GM21825 (cell line): ENCODE measurements at regions not wholly inside any gene's neighbourhood (a gene's known extent, or its start where the extent isn't known, plus 50 kb on each side); places are given as distances from the start of the nearest gene placed in this dataset.
"Not testable (repeated sequence)": the region's sequence is repeated elsewhere in the genome, so short reads cannot be mapped to it uniquely, and the experiment has no call there.

Experiments
- ATAC-seq: cut with Tn5 transposase; IDR thresholded peaks from one replicate; pipeline ENCODE4 v1.9.1; 2021; ENCODE audit warnings: mild to moderate bottlenecking, moderate library complexity; ENCODE audit not compliant: unreplicated experiment

DNA sequence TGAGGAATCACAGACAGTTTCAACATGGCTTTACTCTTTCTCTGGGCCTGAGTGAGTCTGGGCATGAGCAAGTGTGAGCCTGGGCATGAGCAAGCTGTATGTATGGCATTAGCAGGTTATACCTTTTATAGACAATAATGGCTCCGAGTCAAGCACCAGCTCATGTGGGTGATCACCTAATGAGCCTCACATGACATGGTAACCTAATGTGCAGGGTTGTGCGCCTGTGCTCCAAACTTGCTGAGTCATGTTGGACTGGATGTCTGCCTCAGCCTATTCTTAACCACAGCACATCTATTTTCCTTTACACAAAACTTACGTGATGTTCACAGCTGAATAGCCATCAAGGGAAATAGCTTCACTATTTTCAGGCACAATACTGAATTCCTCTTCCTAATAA, 236.2 kb upstream of the NRIP1 start:
- no peak for ATAC-seq

DNA sequence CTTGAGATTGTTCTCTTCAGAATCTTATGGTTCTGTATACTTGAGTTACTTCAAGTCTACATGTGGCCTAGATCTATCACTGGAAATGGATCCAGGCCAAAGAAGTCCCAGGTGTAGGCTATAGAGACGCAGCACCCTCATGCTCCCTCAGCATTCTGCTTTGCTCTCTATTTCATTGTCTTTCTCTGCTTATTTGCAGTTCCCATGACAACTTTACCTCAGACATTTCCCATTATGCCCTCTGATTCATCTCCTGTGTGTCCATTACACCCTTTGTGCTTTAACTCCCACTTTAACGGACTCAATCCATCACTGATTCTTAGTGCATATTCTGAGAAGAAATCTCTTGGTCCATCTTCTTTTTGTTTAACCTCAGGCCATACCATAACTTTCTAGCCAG, 236.9 kb upstream of the NRIP1 start:
- no peak for ATAC-seq

DNA sequence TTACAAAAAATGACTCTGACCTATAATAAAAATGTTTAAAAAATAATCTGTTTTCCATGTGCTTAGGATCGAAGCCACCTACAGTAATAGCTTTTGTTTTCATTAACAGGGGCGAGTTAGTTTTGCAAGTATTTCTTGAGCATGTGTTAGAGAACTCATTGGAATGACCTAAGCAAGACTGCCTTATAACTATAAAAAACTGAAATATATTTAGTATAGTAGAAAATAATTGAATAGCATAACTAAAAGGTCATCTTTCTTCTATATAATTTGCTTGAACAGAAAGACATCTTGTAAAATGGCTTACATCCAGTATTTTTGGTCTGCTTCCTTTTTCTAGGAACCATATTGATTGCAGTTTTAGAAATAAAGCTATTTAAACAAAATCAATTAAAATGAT, 241.5 kb upstream of the NRIP1 start:
- ATAC-seq: no peak

DNA sequence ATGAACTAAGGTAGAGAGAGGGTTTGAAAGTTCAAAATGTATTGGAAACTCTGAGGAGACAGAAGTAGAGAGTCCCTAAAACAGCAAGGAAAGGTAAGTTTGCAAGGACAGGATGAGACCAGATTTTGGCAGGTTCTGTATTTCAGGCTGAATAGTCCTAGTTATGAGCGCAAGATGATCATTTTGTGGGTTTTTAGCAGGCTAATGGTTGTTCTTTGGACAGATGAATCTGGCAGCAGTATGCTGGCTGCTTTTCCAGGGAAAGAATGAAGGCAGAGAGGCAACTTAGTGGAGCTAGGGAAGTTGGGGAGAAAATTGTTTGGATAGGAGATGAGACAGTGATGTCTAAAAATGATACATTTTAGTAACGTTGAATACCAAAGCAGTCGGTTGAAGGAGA, 243.5 kb upstream of the NRIP1 start:
- ATAC-seq: no peak

DNA sequence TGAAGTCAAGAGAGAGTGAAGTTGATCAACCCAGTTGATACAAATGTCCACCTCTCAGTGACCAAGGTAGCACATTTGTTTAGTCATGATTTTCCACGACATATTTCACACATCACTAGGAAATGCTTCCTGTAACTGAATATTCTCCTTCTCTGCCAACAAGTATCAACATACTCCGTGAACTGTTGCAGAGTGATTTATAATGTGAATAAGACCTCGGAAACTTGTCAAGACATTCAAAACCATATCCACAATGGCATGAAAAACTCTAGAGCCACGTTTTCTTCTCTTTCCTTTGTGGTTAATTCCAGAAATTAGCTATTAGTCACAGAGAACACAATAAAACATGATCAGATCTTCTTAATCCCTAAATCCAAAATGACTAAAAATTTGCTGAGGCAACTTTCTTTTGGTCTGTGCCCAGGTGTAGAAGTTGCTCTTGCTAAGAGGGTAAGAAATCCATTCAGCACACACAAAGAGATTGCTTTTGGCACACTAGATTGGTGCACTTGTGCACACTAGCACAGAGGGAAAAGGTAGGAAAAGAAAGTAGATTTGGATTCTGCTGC, 244.3 kb upstream of the NRIP1 start:
- no peak for ATAC-seq

DNA sequence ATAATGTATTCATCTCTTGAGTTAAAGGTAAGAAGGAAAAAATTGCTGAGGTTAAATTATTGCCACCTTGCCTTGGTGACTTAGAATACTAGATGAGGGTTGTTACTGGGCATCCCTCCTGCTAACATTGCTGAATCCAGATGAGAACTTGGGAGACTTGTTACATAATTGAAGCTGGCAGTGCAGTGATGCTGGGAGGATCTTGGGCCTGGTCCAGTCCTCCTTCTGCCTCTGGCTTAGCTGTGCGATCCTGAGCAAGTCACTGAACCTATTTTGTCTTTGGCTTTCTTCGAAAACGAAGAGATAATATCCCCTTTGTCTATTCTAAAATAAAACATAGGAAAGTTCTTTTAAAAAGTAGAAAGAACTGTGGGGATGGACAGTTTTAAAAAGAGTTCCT, 244.9 kb upstream of the NRIP1 start:
- ATAC-seq: no peak

DNA sequence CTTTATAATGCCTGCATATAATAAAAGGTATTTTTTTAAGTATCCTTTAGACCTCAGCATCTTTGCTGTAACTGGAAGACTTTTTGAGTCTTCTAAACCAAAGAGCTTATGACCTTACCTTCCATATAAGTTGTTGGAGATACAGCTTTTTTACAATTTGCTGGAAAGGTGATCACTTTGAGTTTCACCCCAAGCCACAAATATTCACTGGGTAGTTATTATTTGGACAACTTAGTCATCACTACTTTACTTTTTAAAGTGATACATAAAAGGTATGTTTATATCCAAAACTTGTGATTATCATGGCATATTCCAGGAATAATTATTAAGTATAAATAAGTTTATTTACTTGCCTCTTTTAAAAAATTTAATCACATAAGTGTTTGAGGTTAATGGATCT, 246.7 kb upstream of the NRIP1 start:
- ATAC-seq: no peak

DNA sequence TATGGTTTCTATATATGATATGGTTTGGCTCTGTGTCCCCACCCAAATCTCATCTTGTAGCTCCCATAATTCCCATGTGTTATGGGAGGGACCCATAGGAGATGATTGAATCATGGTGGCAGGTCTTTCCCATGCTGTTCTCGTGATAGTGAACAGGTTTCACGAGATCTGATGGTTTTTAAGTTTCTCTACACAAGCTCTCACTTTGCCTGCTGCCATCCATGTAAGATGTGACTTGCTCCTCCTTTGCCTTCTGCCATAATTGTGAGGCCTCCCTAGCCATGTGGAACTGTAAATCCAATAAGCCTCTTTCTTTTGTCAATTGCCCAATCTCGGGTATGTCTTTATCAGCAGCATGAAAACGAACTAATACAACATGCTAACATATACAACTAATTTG, 252.2 kb upstream of the NRIP1 start:
- not testable (repeated sequence) for ATAC-seq

DNA sequence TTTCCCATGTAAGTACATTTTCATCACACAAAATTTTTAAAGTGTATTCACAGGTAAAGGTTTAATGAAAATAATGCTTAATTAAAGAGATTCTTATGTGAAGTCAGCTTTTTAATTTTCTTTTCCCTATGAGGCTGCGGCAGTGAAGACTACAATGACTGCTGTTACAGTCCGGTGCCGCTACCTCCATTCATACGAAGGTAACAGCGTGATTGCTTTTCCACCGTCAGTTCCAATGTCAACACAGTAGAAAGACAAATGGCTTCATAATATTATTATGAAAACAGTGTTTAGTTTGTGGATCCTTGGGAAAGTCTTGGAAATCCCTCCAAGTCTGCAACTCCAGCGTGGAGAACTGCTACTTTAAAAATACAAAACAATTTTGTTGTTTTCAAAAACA, 254.9 kb upstream of the NRIP1 start:
- no peak for ATAC-seq

DNA sequence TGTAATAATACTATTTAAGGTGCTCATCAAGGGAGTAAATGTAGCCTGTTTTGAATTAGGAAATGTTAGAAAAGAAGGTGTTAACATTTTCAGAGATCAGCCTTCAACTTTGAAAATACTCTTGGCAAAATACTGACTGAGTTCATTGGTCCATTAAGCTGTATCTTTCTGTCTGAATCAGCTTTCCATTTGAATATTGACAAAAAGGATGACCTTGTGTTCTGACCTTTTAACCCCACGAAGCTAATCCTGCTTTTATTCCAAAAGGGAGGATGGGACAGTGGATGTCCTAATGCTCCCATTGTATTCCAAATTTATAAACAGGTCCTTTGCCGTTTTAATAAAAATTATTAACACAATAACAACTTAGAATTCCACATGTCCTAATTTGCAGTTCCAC, 259.7 kb upstream of the NRIP1 start:
- no peak for ATAC-seq

DNA sequence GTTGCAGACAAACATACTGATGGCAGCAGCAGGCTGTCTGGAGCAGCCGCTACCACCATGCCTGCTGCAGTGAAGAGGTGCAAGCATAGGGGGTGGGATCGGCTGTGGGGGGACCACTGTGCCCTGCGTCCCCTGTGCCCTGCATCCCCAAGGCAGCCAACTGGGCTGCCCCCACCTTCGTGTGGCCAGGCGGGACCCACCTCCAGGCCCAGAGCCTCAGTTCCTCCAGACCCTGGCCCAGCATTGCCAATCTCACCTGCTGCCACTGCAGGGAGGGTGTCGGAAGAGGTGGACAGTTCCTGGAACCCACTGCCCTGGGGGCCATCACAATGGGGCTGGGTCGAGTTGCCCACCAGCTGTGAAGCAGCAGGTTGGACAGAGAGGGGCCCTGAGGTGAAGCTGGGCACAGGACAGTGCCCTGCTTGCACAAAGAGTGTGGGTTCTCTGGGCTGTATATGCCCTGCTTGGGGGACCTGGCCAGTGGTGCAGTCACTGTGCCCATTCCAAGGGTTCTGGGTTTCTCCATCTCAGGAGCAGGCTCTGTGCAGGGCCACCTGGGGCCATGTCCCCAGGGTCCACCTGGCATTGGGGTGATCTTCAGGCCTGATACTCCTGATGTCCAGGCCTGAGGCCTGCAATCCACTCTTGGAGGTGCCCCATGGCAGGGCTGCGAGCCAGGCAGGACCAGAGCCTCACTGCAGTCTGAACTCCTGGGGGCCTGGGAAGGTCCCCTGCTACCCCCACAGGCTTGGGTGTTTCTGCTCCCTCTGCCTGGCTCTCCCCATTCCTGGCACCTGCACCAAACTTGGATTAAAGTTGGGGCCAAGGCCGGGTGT, 261.4 kb upstream of the NRIP1 start:
- no peak for ATAC-seq

DNA sequence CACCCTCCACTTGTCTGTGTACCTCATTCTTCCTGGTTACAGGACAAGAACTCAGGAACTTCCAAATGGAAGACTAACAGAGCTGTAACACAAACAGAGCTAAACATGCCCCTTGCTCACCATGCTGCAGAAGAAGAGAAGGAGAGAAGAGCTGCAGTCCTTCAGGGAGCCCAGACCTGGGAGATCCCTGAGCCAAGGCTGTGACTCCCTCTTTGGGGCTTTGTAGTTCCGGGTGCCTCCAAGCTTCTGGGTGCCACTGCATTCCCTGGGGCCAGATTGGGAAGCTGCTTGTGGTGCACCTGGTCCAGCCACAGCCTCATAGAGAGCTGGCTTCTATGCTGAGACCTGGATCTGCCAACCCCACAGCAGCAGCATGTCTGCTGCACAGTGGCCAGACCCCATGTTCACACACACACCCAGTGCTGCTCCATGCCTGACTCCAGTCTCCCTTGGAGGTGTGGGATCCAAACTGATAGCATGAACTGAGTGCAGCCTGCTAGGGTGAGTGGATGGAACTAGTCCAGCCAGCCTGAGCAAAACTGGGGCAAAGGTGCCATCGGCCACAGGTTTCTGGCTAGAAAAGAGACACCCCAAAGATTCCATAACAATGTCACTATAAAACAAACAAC, 263.0 kb upstream of the NRIP1 start:
- no peak for ATAC-seq

DNA sequence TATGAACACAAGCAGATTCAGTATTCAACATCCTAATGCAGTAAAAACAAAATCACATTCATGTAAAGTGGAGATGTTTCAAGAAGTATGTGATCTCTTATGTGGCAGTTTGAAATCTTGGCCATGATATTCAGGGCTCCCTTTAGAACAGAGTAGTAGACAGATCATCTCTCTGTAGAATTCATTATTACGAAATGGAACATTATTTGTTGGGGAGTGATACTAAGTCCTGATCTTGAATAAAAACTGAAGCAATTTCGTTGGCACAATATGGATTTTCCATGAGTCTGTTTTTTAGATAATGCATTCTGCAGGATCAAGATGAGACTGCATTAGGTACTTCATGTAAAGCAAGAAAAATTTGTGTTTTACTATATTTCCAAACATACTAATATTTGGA, 264.4 kb upstream of the NRIP1 start:
- no peak for ATAC-seq

DNA sequence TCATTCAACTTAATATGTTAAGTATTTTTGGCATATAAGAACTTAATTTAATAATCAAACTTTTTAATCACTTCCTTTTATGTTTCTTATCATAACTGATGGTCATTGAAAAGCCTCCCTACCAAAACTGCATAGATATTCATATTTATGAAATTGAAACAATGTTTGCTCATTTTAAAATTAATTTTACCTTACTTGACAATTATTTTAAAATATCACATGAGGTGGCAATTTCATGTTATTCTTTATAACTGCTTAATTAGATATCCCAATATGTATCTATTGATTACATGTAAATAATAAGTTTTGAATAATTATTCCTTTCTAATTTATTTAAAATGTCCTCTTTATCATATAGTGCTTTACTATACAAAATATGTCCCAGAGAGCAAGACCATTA, 266.1 kb upstream of the NRIP1 start:
- ATAC-seq: no peak

DNA sequence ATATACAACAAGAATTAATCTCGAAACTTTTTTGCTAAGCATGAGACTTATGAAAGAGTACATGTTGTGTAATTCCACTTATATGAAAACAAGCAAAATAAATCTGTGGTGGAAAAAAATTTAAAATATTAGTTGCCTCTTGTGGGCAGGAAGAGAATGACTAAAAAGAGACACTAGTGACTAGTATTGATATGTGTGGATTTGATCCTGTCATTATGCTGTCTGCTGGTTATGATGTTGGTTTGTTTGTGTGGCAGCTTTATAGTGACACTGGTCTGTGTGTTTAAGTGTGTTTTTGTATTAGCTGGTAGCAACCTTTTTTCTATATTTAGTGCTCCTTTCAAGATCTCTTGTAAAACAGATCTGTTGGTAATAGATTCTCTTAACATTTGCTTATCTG, 267.8 kb upstream of the NRIP1 start:
- no peak for ATAC-seq

DNA sequence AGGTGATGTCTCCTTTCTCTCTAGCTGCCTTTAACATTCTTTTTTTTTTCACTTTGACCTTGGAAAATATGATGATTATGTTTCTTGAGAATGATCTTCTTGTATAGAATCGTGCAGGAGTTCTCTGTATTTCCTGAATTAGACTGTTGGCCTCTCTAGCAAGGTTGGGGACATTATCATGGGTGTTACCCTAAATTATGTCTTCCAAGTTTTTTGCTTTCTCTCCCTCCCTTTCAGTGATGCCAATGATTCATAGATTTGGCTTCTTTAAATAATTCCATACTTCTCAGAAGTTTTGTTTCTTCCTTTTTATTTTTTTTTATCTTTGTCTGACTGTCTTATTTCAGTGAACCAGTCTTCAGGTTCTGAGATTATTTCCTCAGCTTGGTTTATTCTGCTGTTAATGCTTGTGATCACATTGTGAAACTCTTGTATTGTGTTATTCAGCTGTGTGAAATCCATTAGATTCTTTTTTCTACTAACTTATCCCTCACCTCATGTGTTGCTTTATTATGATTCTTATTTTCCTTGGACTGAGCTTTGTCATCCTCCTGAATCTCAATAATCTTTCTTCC, 268.4 kb upstream of the NRIP1 start:
- ATAC-seq: no peak

DNA sequence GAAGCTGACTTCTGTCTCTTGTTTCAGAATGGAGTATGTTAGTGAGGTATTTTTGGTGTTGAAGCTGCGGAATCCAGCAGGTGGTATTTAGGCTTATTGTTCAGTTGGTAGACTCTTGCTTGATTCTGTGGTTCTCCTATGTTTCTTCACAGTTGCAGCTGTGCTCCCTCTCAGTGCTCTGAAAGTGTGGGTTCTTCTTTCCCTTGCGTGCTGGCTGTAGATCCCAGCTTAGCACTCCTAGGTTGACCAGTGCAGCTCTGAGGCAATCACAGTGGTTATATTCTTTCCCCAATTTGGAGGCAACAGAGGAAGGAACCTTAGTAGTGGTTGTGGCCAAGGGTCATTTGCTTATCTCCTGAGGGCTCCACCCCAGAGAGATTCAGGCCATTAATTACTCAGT, 269.2 kb upstream of the NRIP1 start:
- no peak for ATAC-seq

DNA sequence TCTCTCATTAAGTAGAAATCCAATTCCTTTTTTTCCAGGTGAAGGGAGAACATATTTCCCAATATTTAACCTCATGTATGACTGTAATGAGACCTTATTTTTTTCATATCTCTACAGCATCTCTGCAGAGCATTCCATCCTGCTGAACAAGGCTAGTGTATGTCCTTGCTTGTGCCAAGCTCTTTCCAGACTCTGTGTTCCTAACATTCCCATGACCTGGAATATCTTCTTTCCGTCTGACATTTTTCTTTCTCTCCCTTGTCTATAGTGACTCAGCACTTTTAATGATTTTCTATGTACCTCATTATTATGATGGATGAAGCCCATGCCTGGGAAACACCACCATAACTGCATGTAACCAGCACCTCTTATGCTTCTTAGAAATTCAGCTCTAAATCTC, 278.3 kb upstream of the NRIP1 start:
- ATAC-seq: no peak

DNA sequence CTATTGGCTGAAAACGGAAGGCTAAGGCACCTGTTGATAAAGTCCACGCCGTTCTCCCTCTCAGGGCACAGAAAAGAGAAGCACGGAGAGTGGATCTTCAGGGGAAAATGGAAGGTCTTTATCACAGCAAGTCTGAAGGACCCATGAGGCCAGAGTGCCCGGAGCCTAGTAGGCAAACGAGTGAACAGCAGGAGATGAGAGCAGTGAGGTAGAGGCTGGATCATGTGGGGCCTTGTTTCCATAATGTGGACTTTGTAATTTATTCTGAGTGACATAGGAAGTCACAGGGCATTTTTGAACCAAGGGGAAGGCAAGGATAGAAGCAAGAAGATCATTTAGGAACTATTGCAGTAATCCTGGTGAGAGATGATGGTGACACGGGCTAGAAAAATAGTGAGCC, 287.2 kb upstream of the NRIP1 start:
- ATAC-seq: no peak

DNA sequence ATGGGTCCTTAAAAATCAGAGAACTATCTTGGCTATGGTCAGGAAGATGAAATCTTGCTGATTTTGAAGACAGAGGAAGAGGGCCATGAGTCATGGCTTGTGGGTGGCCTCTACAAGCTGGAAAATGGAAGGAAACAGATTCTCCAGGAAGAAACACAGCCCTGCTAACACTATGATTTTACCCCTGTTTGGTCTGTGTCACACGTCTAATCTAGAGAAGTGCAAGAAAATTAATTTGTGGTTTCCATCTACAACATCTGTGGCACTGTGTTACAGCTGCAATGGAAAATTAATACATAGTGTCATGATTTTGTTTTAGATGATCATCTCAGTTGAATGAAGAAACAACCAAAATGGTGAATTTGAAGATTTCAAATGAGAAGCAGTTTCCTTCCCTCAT, 288.7 kb upstream of the NRIP1 start:
- no peak for ATAC-seq

DNA sequence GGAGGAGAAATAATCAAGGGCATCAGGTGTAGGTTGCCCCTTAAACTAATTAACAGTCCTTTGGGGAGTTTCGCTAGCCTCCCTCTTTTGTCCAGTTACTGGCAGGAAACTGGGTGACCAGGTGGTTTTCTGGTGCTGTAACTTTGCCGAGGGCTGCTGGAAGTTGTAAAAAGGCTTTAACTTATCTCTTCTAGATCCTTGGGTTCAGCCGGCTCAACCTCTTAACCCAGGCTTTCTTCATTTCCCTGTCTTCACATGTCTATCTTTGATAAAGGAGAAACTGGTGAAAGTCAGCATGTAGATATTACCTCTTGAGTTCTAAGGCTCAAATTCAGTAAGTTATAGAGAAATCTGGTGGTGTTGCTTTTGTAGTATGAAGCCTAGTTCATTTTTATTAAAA, 289.7 kb upstream of the NRIP1 start:
- no peak for ATAC-seq

DNA sequence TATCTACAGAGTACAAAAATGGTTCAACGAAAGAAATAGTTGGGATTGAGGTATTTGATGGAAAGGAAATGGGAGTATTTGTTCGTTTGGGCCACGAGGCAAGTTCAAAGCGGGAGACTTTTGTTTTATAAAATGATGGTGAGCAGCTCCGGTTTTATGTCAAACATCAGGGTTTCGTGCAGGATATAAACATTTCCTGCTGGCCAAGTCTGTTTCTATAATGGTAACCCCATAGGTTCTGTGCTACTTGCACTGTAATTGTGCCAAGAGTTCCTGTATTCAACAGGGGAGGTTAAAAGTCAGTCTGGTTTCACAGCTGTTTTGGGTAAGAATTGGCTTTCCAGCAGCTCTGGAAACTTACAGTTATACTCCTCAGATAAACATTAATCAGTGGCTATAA, 290.3 kb upstream of the NRIP1 start:
- no peak for ATAC-seq
